Choroid plexus epithelial cell (primary cell): ENCODE measurements at regions not wholly inside any gene's neighbourhood (a gene's known extent, or its start where the extent isn't known, plus 50 kb on each side); places are given as distances from the start of the nearest gene placed in this dataset.

Experiments used
- DNase-seq: peaks from one replicate; pipeline ENCODE4 v3.0.0-alpha.2; 2010; ENCODE audit warnings: low read depth
- H3K4me3 ChIP-seq: 2 replicates; pipeline ENCODE4 v1.5.1; 2011; ENCODE audit warnings: low read depth, mild to moderate bottlenecking, control low read depth, low read length, moderate library complexity
- CTCF ChIP-seq: conservative IDR thresholded peaks from 2 replicates; pipeline ENCODE4 v1.5.1; 2011; ENCODE audit warnings: low read depth, mild to moderate bottlenecking, control low read depth, inconsistent platforms, low read length, moderate library complexity

GRCh38 chr3:152058856-152059255 lies 185.4 kb downstream of the SUCNR1 start:
- DNase-seq, result peak; percentile 37
- H3K4me3 ChIP-seq, result no peak overlapping the region
- no peak for TF ChIP-seq CTCF

- DNase-seq, result no peak
- no peak for TF ChIP-seq CTCF
- H3K4me3 ChIP-seq, result no peak overlapping the region
Measured at GRCh38 chr3:152060701-152061100, 187.3 kb downstream of the SUCNR1 start.

GRCh38 chr3:152061296-152061695 lies 187.9 kb downstream of the SUCNR1 start:
- TF ChIP-seq CTCF, result no peak
- no peak for DNase-seq
- no peak overlapping the region for H3K4me3 ChIP-seq

GRCh38 chr3:152069871-152070270 lies 196.4 kb downstream of the SUCNR1 start:
- DNase-seq, result peak; percentile 13
- no peak for TF ChIP-seq CTCF
- H3K4me3 ChIP-seq, result no peak overlapping the region

GRCh38 chr3:152071315-152071714 lies 197.4 kb upstream of the MBNL1 start:
- no peak overlapping the region for H3K4me3 ChIP-seq
- no peak for DNase-seq
- TF ChIP-seq CTCF, result no peak

GRCh38 chr3:152071924-152072323 lies 196.8 kb upstream of the MBNL1 start:
- peak; percentile 86 for DNase-seq
- peak; percentile 68 for TF ChIP-seq CTCF
- no peak overlapping the region for H3K4me3 ChIP-seq

GRCh38 chr3:152073267-152073666 lies 195.5 kb upstream of the MBNL1 start:
- DNase-seq, result peak; percentile 71
- no peak overlapping the region for H3K4me3 ChIP-seq
- peak; percentile 18 for TF ChIP-seq CTCF
